Glutamatergic neuron (in vitro differentiated cells): ENCODE measurements at regions not wholly inside any gene's neighbourhood (a gene's known extent, or its start where the extent isn't known, plus 50 kb on each side); places are given as distances from the start of the nearest gene placed in this dataset.

Experiments used
- DNase-seq: peaks from one replicate; pipeline ENCODE4 v3.0.0; 2022
- H3K27ac Mint-ChIP-seq: one replicate; pipeline ENCODE4 v1.8.0; 2020; ENCODE audit warnings: mild to moderate bottlenecking, mixed read lengths, inconsistent platforms; ENCODE audit not compliant: unreplicated experiment
- H3K27me3 Mint-ChIP-seq: one replicate; pipeline ENCODE4 v1.8.0; 2020; ENCODE audit warnings: mild to moderate bottlenecking, moderate library complexity, mixed read lengths, inconsistent platforms; ENCODE audit not compliant: unreplicated experiment
- H3K36me3 Mint-ChIP-seq: one replicate; pipeline ENCODE4 v1.8.0; 2020; ENCODE audit warnings: mild to moderate bottlenecking, mixed read lengths, inconsistent platforms; ENCODE audit not compliant: unreplicated experiment
- H3K4me1 Mint-ChIP-seq: one replicate; pipeline ENCODE4 v1.8.0; 2020; ENCODE audit warnings: mild to moderate bottlenecking, low read depth, mixed read lengths, inconsistent platforms; ENCODE audit not compliant: unreplicated experiment
- H3K4me3 Mint-ChIP-seq: one replicate; pipeline ENCODE4 v1.8.0; 2020; ENCODE audit warnings: mild to moderate bottlenecking, mixed read lengths, inconsistent platforms; ENCODE audit not compliant: unreplicated experiment
- H3K9me3 Mint-ChIP-seq: one replicate; pipeline ENCODE4 v1.8.0; 2020; ENCODE audit warnings: mild to moderate bottlenecking, moderate library complexity, mixed read lengths, inconsistent platforms; ENCODE audit not compliant: unreplicated experiment
- CTCF ChIP-seq: fragments of 200-600 bp; sonication (generic); IDR thresholded peaks from one replicate; pipeline ENCODE4 v1.5.0; 2021; ENCODE audit not compliant: partially characterized antibody, unreplicated experiment

- Mint-ChIP-seq H3K4me1 (no peaks in the 10 kb centered on the region), H3K36me3 (no peaks in the 10 kb centered on the region), H3K9me3 (no peaks in the 10 kb centered on the region), H3K27me3 (no peaks in the 10 kb centered on the region), H3K4me3 (no peak overlapping the region), H3K27ac (no peak overlapping the region)
- TF ChIP-seq CTCF: no peak
- DNase-seq: no peak
Measured at GRCh38 chr6:113428702-113429101, 428.4 kb upstream of the MARCKS start.

- no peak for DNase-seq
- no peak overlapping the region for H3K27ac Mint-ChIP-seq
- H3K4me1 Mint-ChIP-seq: no peaks in the 10 kb centered on the region
- no peak for TF ChIP-seq CTCF
- H3K9me3 Mint-ChIP-seq: no peaks in the 10 kb centered on the region
- no peaks in the 10 kb centered on the region for H3K27me3 Mint-ChIP-seq
- H3K36me3 Mint-ChIP-seq: no peaks in the 10 kb centered on the region
- H3K4me3 Mint-ChIP-seq: no peak overlapping the region
Measured at GRCh38 chr6:113432521-113433334, 424.4 kb upstream of the MARCKS start.

- Mint-ChIP-seq H3K4me1 (no peaks in the 10 kb centered on the region), H3K4me3 (no peak overlapping the region), H3K27ac (no peak overlapping the region), H3K27me3 (no peaks in the 10 kb centered on the region), H3K36me3 (no peaks in the 10 kb centered on the region), H3K9me3 (no peaks in the 10 kb centered on the region)
- no peak for TF ChIP-seq CTCF
- no peak for DNase-seq
Measured at GRCh38 chr6:113433335-113433991, 423.7 kb upstream of the MARCKS start.

- Mint-ChIP-seq H3K27ac (no peak overlapping the region), H3K4me3 (no peak overlapping the region), H3K36me3 (no peaks in the 10 kb centered on the region), H3K9me3 (no peaks in the 10 kb centered on the region), H3K27me3 (peaks cover 1% of the 10 kb centered on the region), H3K4me1 (no peaks in the 10 kb centered on the region)
- TF ChIP-seq CTCF: no peak
- no peak for DNase-seq
Measured at GRCh38 chr6:113434641-113435040, 422.5 kb upstream of the MARCKS start.

- no peaks in the 10 kb centered on the region for H3K36me3 Mint-ChIP-seq
- H3K27ac Mint-ChIP-seq: no peak overlapping the region
- no peaks in the 10 kb centered on the region for H3K9me3 Mint-ChIP-seq
- DNase-seq: no peak
- no peak overlapping the region for H3K4me3 Mint-ChIP-seq
- no peaks in the 10 kb centered on the region for H3K4me1 Mint-ChIP-seq
- no peak for TF ChIP-seq CTCF
- H3K27me3 Mint-ChIP-seq: peaks cover 1% of the 10 kb centered on the region
Measured at GRCh38 chr6:113437566-113437965, 419.6 kb upstream of the MARCKS start.
